ENCODE measurements at regions not wholly inside any gene's neighbourhood (a gene's known extent, or its start where the extent isn't known, plus 50 kb on each side); places are given as distances from the start of the nearest gene placed in this dataset.

DNA sequence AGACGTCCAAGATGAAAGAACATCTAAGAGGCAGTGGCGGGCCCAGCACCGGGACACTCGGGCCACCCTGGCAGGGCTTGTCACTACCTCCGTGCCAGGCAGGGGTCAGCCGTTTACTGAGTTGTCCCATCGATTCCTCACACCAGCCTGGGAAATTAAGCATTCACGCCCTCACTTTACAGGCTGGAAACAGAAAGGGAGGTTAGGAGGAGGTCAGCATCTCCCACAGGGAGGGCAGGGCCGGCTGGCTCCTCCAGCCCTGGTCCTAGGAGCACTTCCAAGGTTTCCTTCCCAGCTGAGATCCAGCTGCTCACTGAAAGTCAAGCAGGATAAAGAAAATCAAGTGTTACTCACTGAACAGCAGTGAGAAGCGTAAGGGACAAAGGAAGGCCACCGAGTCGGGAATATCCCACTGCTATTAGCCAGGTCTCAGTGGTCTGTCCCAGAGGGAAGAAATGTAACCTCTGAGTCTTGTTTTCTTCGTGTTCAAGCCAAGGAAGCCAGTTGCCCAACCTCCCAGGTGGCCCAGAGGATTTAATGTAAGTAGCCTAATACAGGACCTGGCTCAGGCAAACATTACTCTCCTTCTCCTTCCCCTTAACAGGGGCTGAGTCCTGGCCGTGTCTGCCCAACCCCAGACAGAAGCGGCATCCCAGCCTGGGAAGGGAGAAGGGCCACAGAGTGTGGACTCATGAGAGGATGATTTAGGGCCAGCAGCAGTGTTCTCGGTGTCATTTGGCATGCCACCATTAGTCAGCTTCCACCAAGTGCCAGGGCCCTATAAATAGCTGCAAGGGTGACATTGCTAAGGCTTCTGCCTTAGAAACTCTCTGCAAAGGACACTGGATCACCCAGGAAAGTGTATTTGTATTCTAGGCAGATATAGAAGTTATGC lies 203.1 kb upstream of the GALNT2 start:
- CTCF ChIA-PET: no interaction called here
- TF ChIP-seq CREM (CRISPR knock-in tag; IDR thresholded peaks at IDR 0.05) (no peak), ZMAT4 (CRISPR knock-in tag; IDR thresholded peaks at IDR 0.05) (no peak)
- no peak for DNase-seq (ENCODE audit: low spot score)
- Mint-ChIP-seq H3K36me3 (no peaks in the 10 kb centered on the region), H3K27ac (no peak overlapping the region), H3K27me3 (ENCODE audit: low read depth) (no peaks in the 10 kb centered on the region), H3K4me3 (no peak overlapping the region), H3K4me1 (peaks cover 14% of the 10 kb centered on the region), H3K9me3 (peaks cover 4% of the 10 kb centered on the region; the same call in 1 of the 2 replicates)
- ATAC-seq: no peak
- POLR2A ChIA-PET: no interaction called here

DNA sequence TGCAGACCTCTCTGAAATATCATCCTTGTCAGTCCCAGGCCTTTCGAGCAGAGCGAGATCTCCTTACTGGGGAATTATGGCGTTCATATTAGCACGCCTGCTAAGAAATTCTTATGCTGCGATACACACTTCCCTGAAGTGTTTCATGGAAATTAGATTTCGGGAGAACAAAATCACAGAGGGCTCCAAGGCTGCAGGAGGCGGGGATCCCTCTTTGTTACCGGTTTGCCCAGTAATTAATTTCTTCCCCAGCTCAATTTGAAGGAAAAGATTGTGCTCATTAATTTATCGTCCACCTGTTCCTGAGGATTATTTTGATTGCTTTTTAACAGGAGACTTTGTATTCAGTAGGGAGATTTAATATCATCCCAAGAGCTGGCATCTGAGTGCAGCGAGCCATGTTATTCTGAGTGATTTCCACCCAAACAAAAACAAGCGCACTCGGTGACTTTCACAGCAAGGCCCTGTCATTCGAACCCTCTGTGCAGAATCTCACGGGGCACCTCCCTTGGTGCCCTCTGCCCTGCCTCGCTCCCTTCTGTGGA lies 202.3 kb upstream of the GALNT2 start:
- H3K36me3 Mint-ChIP-seq: no peaks in the 10 kb centered on the region
- POLR2A ChIA-PET: no interaction called here
- CTCF ChIA-PET: interaction anchor here (1.5 kb wide), 1 partner anchor 16 kb away, joined by 3 read pairs; no protein-coding TSS in a partner anchor
- DNase-seq (ENCODE audit: low spot score) (no peak), ATAC-seq (no peak)
- H3K9me3 Mint-ChIP-seq: peaks cover 4% of the 10 kb centered on the region; the same call in 1 of the 2 replicates
- no peak overlapping the region for H3K4me3 Mint-ChIP-seq
- H3K27me3 Mint-ChIP-seq (ENCODE audit: low read depth): no peaks in the 10 kb centered on the region
- H3K4me1 Mint-ChIP-seq: peaks cover 14% of the 10 kb centered on the region
- no peak overlapping the region for H3K27ac Mint-ChIP-seq
- TF ChIP-seq USF2 (CRISPR knock-in tag; IDR thresholded peaks at IDR 0.05) (no peak), JAZF1 (CRISPR knock-in tag; IDR thresholded peaks at IDR 0.05) (no peak), NFE2L1 (CRISPR knock-in tag; IDR thresholded peaks at IDR 0.05) (no peak), GABPB1 (CRISPR knock-in tag; IDR thresholded peaks at IDR 0.05) (no peak), GRHL2 (CRISPR knock-in tag; IDR thresholded peaks at IDR 0.05; ENCODE audit: insufficient replicate concordance, severe bottlenecking) (no peak), KAT7 (CRISPR knock-in tag; IDR thresholded peaks at IDR 0.05; ENCODE audit: borderline replicate concordance) (no peak), HMGA2 (CRISPR knock-in tag; IDR thresholded peaks at IDR 0.05) (no peak), TEAD4 (CRISPR knock-in tag; IDR thresholded peaks at IDR 0.05) (no peak), SP1 (CRISPR knock-in tag; conservative IDR thresholded peaks at IDR 0.05) (no peak), ELF4 (CRISPR knock-in tag; IDR thresholded peaks at IDR 0.05; ENCODE audit: low read depth) (no peak), ATF1 (CRISPR knock-in tag; IDR thresholded peaks at IDR 0.05) (no peak), ERG (CRISPR knock-in tag; IDR thresholded peaks at IDR 0.05) (no peak), ZSCAN18 (CRISPR knock-in tag; IDR thresholded peaks at IDR 0.05) (no peak), ARID4B (CRISPR knock-in tag; IDR thresholded peaks at IDR 0.05; ENCODE audit: borderline replicate concordance) (no peak)
- TF ChIP-seq, protein P1, sequence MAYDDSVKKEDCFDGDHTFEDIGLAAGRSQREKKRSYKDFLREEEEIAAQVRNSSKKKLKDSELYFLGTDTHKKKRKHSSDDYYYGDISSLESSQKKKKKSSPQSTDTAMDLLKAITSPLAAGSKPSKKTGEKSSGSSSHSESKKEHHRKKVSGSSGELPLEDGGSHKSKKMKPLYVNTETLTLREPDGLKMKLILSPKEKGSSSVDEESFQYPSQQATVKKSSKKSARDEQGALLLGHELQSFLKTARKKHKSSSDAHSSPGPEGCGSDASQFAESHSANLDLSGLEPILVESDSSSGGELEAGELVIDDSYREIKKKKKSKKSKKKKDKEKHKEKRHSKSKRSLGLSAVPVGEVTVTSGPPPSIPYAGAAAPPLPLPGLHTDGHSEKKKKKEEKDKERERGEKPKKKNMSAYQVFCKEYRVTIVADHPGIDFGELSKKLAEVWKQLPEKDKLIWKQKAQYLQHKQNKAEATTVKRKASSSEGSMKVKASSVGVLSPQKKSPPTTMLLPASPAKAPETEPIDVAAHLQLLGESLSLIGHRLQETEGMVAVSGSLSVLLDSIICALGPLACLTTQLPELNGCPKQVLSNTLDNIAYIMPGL (CRISPR knock-in tag; IDR thresholded peaks at IDR 0.05): no peak
- TF ChIP-seq, protein P2, sequence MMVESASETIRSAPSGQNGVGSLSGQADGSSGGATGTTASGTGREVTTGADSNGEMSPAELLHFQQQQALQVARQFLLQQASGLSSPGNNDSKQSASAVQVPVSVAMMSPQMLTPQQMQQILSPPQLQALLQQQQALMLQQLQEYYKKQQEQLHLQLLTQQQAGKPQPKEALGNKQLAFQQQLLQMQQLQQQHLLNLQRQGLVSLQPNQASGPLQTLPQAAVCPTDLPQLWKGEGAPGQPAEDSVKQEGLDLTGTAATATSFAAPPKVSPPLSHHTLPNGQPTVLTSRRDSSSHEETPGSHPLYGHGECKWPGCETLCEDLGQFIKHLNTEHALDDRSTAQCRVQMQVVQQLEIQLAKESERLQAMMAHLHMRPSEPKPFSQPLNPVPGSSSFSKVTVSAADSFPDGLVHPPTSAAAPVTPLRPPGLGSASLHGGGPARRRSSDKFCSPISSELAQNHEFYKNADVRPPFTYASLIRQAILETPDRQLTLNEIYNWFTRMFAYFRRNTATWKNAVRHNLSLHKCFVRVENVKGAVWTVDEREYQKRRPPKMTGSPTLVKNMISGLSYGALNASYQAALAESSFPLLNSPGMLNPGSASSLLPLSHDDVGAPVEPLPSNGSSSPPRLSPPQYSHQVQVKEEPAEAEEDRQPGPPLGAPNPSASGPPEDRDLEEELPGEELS (CRISPR knock-in tag; IDR thresholded peaks at IDR 0.05): no peak
